Stimulated activated CD8-positive, alpha-beta memory T cell treated with anti-CD3 and anti-CD28 coated beads, Interleukin-15, amount 100 ng/mL, for 1 hour (primary cell): ENCODE measurements at regions not wholly inside any gene's neighbourhood (a gene's known extent, or its start where the extent isn't known, plus 50 kb on each side); places are given as distances from the start of the nearest gene placed in this dataset.

Experiments
- DNase-seq: peaks from one replicate; pipeline ENCODE4 v3.0.0-alpha.2; 2020; ENCODE audit warnings: low read depth

DNA sequence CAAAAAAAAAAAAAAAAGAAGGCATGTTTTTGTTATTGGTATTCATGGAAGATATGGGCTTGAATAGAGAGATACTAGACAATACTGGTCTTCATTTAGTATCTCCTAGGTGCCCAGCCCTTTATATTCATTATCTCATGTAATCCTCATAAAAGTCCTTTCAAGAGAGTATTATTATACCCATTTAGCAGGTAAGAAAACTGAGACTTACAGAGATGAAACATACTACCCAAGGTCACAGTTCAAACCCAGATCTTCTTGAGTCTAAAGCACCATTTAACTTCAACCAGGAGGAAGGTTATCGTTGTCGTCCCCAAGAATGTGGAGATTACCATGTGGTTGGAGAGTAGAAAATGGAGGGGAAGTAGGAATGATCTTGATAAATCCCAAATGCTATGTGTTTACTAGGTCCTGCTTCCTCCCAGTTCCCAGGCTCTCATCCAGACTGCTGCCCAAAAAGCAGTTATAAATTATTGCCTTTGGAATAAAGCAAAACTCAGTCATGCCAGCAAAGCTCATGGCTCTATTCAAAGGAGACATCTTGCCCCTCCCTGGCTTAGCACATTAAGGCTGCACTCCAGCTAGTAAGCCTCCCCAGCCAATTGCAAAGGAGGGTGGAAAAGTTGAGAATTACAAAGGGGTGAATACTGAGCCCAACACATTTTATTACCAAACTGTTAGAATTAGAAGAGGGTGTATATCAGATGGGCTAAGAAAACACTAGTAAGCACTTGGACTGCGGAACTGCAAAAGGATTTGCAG is 163.9 kb downstream of the PIK3R1 start:
- no peak for DNase-seq

DNA sequence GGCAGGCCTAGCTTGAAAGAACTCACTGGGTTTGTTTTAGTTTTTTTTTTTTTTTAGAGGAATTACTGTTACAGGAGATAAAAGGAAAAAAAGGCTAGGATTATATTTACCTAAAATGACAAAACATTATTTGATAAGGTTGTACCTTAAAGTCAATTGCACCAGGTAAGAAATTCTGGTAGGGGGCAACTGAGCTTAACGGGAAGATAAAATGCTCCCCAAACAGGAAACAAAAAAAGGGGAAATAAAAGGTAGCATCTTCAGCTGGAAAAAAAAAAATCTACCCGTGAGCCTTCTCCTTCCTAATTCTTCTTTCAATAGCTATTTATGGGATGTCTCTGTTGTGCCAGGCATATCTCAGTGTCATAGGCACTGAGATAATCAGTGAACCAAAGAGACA is 164.5 kb downstream of the PIK3R1 start:
- DNase-seq: no peak

DNA sequence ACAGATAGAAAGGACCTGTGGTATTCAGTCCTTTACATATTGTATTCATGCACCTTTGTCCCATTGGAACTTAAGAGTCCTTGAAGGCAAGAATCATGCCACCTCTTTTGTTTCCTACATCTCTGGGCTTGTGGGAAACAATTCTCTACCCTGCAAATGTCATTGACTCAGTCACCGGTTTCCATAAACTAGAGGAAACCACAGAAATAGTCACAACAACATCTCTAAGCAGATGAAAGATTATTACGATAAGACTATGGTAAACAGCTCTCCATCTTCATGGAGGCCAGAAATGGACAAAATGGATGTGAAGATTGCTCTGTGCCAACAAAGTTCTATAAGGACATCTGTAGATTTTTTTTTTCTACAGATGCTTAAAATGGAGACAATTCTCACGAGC is 165.5 kb downstream of the PIK3R1 start:
- no peak for DNase-seq

DNA sequence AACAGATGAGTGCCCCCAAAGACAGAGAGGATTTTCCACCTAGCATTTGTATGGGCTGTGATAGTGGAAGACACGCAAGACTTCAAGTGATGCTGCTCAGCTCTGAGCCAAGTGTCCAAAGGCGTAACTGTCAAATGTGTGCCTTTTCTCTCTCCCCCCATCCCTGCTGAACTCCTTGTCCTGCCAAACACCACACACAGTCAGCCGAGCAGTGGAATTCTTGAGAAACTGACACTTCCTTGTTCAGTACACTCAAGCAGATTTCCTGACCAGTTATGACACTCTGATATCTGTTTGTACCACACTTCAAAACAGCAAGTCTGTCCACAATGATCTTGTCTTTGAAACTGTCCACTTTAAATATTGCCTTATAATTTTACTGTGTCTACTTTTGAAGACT is 166.4 kb downstream of the PIK3R1 start:
- no peak for DNase-seq

DNA sequence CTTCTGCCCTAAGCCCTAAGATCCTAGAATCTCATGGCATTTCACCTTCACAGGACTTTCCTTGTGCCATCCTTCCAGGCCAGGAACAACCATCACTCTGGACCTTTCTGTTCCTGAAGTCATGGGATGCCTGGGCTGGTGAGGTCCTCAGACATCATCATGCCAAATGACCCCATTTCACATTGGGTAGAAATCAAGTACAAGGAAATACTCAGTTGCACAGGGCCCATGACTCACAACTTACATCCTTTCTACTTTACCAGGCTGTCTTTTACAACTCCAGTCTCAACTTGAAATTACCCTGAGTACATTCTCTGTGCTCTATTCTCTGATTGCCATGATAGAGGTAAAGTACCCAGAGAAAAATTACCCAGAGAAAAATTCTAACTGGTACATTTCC is 167.1 kb downstream of the PIK3R1 start:
- DNase-seq: no peak

DNA sequence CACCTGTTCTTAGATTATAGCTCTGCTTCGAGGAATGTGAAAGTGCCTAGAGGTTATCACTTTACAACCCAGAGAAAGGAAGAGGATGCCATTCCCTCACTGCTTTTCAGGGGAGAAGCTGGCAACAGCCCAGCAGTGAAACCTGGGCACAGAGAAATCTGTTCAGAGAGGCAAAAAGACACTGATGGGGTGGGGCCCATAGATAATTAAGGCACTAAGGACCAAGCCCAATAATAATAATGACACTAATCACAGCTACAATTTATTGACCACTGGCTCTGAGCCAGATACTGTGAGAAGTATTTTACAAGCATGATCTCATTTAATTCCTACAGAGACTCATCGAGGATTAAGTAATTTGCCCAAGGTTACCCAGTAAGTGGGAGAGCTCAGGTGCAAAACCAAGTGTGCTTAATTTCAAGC is 168.3 kb downstream of the PIK3R1 start:
- no peak for DNase-seq

DNA sequence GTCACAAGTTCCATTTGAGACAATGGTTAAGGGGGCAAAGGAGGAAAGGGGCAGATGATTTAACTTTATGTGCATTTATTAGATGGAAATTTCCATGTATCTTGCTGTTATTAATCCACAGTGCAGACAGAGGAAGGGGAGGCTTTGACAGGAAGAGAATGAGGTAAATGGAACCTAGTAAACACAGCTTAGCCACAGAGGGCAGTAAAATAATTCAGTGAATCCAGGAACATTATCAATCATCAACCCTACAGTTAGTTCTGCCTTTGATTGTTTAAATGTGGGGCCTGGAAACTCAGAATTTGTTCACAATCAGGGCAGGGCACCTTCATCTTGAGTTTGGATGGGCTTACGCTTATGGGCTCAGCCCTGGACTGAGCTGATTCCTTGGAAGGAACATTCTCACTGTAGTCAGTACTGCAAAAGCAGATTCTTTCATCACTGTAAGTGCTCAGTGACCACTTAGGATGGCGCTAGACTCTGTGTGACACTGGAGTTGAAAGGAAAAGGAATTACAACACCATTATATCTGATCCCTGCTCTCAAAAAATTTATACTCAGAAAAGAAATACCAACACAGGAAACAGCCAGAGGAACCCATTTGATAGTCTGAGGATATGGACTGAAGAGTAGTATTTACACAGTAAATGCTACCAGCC is 169.5 kb downstream of the PIK3R1 start:
- DNase-seq: no peak

DNA sequence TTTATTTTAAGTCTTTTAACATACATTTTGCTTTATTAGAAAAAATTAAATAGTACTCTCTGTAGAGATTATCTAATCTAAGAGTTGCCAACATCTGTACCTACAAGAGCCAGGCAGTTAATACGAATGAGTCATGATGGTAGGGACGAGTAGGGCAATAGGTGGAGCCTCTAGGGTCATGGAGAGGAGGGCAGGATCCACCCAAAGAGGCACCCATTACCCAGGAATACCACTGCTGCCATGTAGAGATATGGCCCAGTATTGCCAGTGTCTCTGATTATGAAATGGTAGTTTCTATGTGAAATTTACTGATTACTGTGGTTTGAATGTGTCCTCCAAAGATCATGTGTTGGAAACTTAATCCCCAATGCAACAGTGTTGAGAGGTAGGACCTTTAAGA is 170.4 kb downstream of the PIK3R1 start:
- DNase-seq: no peak

DNA sequence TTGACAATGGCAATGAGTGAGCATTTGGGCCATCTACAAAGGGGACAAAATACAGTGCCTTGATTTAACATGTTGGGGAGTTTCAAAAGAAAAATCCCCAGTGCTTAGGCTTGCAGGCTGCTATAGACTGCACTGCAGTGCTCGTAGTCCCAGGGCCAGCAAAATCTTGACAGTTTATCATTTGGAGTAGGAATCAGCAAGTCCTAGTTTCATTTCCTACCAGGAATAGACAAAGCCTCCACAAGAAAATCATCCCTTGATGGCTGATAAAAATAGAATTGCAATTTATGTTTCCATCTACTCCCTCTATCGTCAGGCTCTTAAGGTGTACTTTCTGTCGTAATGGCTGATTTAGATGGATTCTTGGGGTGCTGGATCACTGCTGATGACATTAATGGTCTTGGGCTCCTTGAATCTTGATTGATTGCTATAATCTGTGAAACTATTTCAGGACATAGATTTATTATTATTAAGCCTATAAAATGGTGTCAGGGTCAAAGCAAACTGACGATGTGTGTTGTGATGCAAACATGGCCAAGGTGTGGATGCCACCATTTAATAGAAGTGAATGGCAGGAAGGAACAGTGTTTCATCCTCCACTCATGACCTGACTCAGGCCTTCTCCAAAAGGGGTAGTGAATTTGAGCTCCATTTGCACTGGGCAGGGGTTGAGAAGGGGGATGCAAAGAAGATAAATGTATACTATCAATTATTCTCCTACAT is 171.7 kb downstream of the PIK3R1 start:
- no peak for DNase-seq

DNA sequence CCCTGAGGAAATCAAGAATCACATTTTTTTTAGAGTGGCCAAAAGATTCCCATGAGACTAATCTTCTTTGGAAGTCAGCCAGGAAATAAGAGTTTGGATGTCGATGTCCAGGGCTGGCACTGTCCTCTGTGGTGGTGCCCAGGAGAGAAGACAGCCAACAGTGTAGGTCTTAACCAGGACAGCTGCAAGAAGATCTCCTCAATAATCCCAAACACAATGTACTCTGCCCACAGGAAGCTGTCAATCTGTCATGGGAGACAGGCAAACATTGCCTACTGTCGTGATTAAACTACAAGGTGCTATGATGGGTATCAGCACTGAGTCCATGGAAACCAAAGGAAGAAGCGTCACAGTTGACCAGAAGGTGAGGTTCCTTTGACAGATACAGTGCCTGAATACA is 174.1 kb downstream of the PIK3R1 start:
- no peak for DNase-seq

DNA sequence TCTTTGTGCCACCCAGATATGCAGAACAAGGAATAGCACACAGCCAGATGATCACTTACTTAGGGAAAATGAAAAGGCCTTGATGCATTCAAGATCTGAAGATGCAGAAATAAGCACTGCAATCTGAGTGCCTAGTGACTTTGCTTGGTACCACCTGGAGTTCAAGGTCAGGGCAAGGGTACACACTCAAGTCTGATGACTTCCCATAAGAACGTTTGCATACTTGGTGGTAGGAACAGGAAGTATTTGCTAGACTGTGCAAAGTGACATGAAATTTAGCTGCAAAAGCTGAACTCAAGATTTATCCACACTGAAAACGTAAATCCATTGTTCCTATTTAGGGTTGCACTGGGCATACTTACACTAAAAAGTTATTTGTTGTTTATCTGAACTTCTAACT is 177.1 kb downstream of the PIK3R1 start:
- DNase-seq: no peak

DNA sequence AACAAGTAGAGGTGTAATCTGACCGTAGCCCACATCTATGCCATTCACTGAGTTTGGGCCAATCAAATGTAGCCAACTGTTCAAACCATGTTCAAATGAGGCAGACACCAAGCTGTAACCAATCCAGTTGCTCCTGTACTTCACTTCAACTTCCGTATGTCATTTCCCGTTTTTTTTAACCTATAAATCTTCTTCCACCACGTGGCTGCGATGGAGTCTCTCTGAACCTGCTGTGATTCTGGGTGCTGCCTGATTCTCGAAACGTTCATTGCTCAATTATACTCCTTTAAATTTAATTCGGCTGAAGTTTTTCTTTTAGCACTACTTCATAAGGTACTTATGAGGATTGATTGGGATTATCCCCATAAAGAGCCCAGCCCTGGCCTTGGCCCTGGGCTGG is 179.7 kb downstream of the PIK3R1 start:
- no peak for DNase-seq

DNA sequence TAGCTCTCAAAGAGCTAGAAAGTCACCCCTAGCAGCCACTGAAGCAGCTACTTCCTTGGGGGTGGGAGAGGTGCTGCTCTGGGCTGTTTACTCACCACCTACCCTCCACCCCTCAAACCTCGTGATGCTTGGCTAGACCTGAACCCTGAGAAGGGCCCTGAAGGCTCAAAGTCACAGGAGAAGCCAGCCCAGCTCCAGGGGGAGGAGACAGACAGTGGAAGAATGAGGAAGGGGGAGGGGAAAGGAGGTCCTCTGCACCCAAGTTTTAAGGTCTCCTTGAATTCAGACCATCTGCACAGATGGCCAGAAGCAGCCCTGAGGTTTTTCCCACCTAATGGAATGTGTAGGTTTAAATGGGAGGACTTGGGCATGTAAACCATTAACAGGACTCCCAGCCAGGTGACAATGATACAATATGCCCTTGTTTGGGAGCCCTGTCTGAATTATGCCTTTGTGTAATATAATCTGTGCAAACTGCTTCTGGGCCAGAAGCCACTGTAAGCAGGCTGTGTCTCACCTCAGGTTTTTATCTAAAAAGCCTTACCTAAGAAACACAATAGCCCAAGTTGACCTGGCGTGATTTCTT is 180.5 kb downstream of the PIK3R1 start:
- DNase-seq: no peak

DNA sequence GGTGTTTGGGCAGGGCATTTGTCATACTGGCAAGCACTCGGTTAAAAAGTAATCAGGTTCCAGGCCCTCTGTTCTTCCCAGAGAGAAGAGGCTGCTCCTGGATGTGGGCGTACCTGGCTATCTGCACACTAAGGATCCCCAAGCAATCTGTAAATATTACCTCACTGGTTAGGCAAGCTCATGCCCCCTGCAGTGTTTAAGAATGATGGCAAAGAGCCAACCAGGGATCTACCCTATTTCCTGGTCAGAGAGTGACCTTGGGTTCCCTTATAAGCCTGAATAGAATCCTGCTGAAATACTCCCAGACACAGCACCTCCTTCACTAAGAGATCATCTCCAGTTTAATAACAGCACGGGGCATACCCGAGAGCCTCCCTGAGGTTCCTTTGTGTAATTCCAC is 181.2 kb downstream of the PIK3R1 start:
- DNase-seq: no peak

DNA sequence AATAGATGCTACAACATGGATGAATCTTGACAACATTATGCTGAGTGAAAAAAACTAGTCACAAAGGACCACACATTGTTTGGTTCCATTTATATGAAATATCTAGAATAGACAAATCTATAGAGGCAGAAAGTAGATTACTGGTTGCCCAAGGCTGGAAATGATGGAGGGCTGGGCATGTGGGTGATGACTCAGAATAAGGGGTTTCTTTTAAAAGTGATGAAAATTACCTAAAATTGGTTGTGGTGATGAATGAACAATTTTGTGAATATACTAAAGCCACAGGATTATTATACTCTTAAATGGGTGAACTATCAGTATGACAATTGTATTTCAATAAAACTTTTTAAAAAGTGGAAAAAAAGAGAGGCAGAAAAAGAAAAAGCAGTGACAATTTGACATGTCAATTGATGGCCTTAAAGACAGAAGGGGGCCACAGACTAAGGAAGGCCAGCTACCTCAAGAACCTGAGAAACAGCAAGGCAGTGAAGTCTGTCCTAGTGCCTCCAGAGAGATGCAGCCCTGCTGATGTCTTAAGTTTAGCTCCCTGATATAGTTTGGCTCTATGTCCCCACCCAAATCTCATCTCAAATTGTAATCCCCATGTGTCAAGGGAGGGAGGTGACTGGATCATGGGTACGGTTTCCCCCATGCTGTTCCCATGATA is 182.7 kb downstream of the PIK3R1 start:
- no peak for DNase-seq

DNA sequence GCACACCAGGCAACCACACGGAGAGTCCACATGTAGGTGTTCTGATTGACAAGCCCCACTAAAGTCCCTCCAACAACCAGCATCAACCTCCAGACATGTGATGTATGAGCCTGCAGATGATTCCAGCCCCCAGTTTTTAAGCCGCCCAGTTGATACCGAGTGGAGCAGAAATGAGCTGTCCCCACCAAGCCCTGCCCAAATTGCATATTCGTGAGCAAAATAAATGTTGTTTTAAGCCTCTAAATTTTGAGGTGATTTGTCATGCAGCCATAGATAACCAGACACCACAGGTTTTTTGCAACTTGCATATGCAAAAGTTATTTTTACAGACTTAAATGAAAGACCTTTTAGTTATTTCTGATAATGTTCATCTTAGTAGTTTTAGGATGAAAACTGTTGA is 187.7 kb downstream of the PIK3R1 start:
- no peak for DNase-seq

DNA sequence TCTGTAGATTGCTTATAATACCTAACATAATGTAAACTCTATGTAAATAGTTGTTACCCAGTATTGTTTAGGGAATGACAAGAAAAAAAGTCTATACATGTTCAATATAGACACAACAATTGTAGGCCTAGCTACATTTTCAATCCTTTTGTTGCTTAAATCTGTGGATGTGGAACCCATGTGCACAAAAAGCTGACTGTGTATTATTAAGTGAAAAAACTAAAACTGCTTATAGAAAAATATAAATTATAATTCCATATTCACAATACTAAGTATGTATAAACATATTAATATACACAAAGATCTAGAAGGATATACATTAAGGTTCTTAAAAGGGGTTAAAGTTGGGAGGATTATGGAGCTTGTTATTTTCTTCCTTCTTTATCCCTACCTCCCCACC is 188.7 kb downstream of the PIK3R1 start:
- DNase-seq: no peak

DNA sequence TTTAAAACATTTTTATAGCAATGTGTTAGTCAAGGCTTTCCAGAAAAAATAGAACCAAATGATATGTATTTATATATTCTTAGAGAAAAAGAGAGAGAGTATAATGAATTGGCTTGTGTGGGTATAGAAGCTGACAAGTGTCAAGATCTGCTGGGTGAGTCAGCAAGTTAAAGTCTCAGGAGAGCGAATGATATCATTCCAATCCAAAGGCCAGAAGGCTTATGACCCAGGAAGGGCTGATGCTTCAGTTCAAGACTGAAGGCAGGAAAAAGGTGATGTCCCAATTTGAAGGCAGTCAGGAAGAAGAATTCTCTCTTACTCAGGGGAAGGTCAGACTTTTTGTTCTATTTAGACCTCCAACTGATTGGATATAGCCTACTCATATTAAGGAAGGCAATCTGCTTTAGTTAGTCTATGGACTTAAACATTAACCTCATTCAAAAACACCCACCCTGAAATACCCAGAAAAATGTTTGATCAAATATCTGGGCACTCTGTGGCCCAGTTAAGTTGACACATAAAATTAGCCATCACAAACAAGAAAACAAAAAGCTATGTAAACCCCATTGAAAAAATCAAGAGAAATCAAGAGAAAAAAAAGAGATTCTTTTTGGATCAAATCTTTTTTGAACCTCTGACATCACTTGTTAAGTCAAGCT is 189.6 kb downstream of the PIK3R1 start:
- DNase-seq: no peak

DNA sequence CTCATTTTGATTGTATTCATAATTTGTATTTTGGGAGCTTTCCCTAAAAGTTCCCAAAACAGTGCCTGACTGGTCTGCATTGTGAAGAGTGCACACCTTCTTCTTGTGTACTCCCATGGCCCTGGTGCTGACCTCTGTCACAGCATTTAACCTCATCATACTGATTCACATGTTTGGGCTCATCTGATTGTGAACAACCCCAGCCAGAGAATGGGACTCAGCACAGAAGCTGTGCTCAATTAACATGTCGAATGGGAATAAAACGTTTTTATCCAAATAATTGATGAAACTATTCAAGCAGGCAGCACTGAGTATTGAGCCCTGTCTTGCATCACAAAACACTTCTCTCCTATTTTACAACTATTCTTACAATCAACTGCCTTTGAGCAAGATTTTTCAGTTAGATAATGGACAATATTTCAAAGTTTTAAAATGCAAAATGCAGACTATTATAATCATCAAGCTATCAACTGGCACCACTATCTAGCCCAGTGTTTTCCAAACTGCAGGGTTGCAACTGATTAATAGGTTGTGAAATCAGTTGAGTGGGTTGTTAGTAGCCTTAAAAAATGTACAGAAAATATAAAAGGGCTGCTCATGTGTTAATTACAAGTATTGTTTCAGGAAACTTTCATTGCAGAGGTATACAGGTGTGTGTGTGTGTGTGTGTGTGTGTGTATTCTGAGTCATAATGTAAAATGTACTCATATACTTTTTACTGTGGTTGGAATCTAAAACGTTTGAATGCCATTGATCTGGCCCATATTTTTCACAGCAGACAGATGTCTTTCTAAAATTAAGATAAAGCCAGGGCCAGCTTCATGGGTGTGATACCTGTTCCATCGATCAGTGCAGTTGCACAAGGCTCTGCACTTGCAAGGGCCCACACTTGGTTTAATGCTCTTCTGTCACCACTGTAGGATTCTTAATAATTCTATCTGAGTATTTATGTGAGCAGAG is 190.5 kb downstream of the PIK3R1 start:
- no peak for DNase-seq

DNA sequence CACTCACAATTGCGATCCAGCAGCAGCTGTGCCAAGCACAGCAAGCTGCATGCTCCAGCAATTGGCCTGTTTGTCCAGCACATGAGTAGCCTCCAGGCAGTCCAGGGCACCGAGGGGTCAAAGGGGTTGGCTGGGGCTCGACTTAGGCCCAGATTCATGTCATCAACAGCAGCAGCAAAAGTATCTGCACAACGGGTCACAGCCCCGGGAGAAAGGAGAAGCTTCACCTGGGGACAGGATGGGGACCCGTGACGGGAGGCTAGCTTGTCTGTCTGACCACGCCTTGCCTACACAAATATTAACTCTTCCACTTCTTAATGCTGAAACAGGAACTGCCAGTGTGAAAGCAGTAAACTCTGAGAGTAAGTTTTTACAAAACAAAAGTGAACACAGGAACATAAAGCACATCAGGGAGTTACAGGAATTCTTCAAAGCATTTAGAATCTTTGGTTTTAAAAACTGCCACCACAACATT is 191.2 kb downstream of the PIK3R1 start:
- no peak for DNase-seq
